WTC11 (cell line): ENCODE measurements at regions not wholly inside any gene's neighbourhood (a gene's known extent, or its start where the extent isn't known, plus 50 kb on each side); places are given as distances from the start of the nearest gene placed in this dataset.

Source experiments
- ATAC-seq: fragments of 200-7000 bp; cut with Tn5 transposase; 2 replicates; pipeline ENCODE4 v1.10.0; 2021; ENCODE audit warnings: mild to moderate bottlenecking, moderate library complexity
- CTCF ChIA-PET: fragments of 300-600 bp; sonication (Branson Sonifier 250); formaldehyde crosslinking; loops from one replicate; lab custom pipeline; 2021; ENCODE audit warnings: antibody characterized with exemption; lab: Charles Lee
- POLR2A ChIA-PET: fragments of 350-600 bp; sonication (Branson Sonifier 250); formaldehyde crosslinking; loops from one replicate; lab custom pipeline; 2021; ENCODE audit warnings: antibody characterized with exemption; lab: Charles Lee
- DNase-seq: peaks from one replicate; pipeline ENCODE4 v3.0.0; 2021; ENCODE audit warnings: low spot score
- H3K27ac Mint-ChIP-seq: 2 replicates; pipeline ENCODE4 v1.8.0; 2021; ENCODE audit warnings: mixed read lengths
- H3K27me3 Mint-ChIP-seq: 2 replicates; pipeline ENCODE4 v1.8.0; 2021; ENCODE audit warnings: low read depth, mild to moderate bottlenecking, moderate library complexity, mixed read lengths
- H3K36me3 Mint-ChIP-seq: 2 replicates; pipeline ENCODE4 v1.8.0; 2021; ENCODE audit warnings: mixed read lengths
- H3K4me1 Mint-ChIP-seq: 2 replicates; pipeline ENCODE4 v1.8.0; 2022; ENCODE audit warnings: mixed read lengths
- H3K4me3 Mint-ChIP-seq: 2 replicates; pipeline ENCODE4 v1.8.0; 2021; ENCODE audit warnings: mild to moderate bottlenecking, moderate library complexity, mixed read lengths
- H3K9me3 Mint-ChIP-seq: 2 replicates; pipeline ENCODE4 v1.8.0; 2021; ENCODE audit warnings: mixed read lengths
- KAT7 ChIP-seq: sonication (generic); formaldehyde crosslinking; IDR thresholded peaks from 2 replicates; pipeline ENCODE4 v1.8.1; 2023; ENCODE audit warnings: missing genetic modification reagents, mild to moderate bottlenecking, borderline replicate concordance
- NR3C1 ChIP-seq: sonication (generic); formaldehyde crosslinking; conservative IDR thresholded peaks from 2 replicates; pipeline ENCODE4 v1.8.1; 2023; ENCODE audit warnings: low read depth, mild to moderate bottlenecking, missing genetic modification reagents
- SOX15 ChIP-seq: fragments of 250-450 bp; sonication (Bioruptor Pico); IDR thresholded peaks from 2 replicates; pipeline ENCODE4 v1.9.0; 2021; ENCODE audit warnings: mild to moderate bottlenecking
- ZBTB21 ChIP-seq: sonication (generic); formaldehyde crosslinking; IDR thresholded peaks from 2 replicates; pipeline ENCODE4 v1.8.1; 2023; ENCODE audit warnings: mild to moderate bottlenecking, missing genetic modification reagents, borderline replicate concordance
- ZNF317 ChIP-seq: sonication (generic); formaldehyde crosslinking; IDR thresholded peaks from 2 replicates; pipeline ENCODE4 v1.8.1; 2023; ENCODE audit warnings: low read depth, mild to moderate bottlenecking, moderate library complexity, missing genetic modification reagents, borderline replicate concordance
- ZNF416 ChIP-seq: fragments of 250-450 bp; sonication (Bioruptor Pico); IDR thresholded peaks from 2 replicates; pipeline ENCODE4 v1.9.0; 2021; ENCODE audit warnings: mild to moderate bottlenecking, inconsistent platforms
- TF ChIP-seq, protein P1 (sequence below): sonication (generic); formaldehyde crosslinking; IDR thresholded peaks from 2 replicates; pipeline ENCODE4 v1.8.1; 2023; ENCODE audit warnings: mild to moderate bottlenecking, missing genetic modification reagents, moderate library complexity
- TF ChIP-seq, protein P2 (sequence below): sonication (generic); formaldehyde crosslinking; IDR thresholded peaks from 2 replicates; pipeline ENCODE4 v1.8.0; 2022; ENCODE audit warnings: mild to moderate bottlenecking, missing genetic modification reagents
- TF ChIP-seq, protein P3 (sequence below): sonication (generic); formaldehyde crosslinking; IDR thresholded peaks from 2 replicates; pipeline ENCODE4 v1.8.0; 2022; ENCODE audit warnings: missing genetic modification reagents
- TF ChIP-seq, protein P4 (sequence below): sonication (generic); formaldehyde crosslinking; IDR thresholded peaks from 2 replicates; pipeline ENCODE4 v1.8.0; 2023; ENCODE audit warnings: missing genetic modification reagents, mild to moderate bottlenecking, borderline replicate concordance

DNA sequence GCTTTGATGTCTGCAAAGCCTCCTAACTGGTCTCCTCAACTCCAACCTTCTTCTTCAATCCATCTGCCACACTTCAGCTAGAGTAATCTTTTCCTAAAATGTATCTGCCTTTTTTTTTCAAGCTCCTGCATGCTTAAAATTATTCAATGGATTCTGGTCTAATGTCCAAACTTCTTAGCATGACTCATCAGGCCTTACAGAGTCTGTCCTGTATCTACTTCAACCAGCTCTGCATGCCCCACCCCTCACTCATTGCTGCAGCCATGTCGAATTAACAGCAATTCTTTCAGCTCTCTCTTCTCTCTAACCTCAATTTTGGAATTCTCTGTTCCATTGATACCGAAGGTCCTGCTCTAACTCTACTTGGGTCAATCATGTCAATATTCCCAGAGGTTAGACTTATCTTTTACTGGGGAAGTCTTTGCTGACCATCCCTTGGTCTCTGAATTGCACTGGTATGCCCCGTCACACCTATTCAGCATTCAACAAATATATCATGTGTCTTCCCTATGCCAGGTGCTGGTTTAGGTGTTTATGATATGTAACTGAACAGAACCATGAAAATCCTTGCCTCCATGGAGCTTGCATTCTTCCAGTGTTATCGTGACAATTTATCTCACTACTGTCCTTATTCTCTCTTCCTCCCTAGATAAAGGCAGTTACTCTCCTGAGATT, 88.5 kb upstream of the NANOGP8 start:
- H3K27ac Mint-ChIP-seq: 0 out of 2 replicates have a peak overlapping the region, but pooled peaks have one; percentile 16
- no peaks in the 10 kb centered on the region for H3K27me3 Mint-ChIP-seq
- TF ChIP-seq, protein P1, sequence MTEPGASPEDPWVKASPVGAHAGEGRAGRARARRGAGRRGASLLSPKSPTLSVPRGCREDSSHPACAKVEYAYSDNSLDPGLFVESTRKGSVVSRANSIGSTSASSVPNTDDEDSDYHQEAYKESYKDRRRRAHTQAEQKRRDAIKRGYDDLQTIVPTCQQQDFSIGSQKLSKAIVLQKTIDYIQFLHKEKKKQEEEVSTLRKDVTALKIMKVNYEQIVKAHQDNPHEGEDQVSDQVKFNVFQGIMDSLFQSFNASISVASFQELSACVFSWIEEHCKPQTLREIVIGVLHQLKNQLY (CRISPR knock-in tag): no peak
- ChIA-PET CTCF (interaction anchor here (1.0 kb wide), 1 partner anchor 271 kb away, joined by 3 read pairs; no protein-coding TSS in a partner anchor), POLR2A (no interaction called here)
- peaks cover 4% of the 10 kb centered on the region for H3K36me3 Mint-ChIP-seq
- peaks cover 6% of the 10 kb centered on the region for H3K9me3 Mint-ChIP-seq
- ATAC-seq (no peak), DNase-seq (no peak)
- H3K4me3 Mint-ChIP-seq: no peak overlapping the region
- H3K4me1 Mint-ChIP-seq: peaks cover 16% of the 10 kb centered on the region

DNA sequence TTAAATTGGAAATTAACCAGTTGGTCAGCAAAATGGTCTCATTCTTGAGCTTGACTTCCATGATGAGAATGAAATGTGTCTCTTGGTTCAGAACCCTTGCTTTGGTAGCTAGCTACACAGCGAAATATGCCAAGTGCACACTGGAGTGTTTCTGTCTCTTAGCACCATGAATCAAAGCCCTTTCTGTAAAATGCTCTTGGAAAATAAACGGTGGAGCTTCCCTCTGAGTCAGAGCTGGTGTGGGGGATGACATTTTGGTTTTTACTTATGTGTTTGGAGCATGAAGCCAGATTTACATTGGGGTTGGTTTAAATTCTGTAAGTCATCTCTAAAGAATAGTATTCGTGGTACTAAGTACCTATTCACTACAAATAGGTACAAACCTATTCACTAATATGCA, 85.1 kb upstream of the NANOGP8 start:
- ATAC-seq: no peak
- H3K9me3 Mint-ChIP-seq: no peaks in the 10 kb centered on the region

DNA sequence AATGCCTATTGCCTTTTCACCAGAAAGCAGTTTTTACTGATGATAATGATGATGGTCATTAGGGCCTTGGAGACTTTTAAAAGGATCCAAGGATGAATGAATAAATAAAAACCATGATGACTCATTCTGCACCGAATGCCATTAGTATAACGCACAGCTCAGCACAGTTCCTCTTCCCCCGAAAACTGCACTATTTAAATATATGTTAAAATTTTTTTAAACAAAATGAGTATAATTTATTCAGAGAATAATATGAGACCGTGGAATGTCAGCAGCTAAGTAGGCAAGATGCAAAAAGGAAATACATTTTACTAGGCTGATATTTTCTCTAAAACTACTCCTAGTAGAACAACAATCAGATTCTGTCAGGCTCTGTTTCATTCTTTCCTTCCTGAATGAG, 83.4 kb upstream of the NANOGP8 start:
- Mint-ChIP-seq H3K27me3 (no peaks in the 10 kb centered on the region), H3K4me3 (no peak overlapping the region), H3K36me3 (no peaks in the 10 kb centered on the region), H3K9me3 (no peaks in the 10 kb centered on the region), H3K27ac (no peak overlapping the region), H3K4me1 (peaks cover 19% of the 10 kb centered on the region)
- no peak for DNase-seq
- TF ChIP-seq ZBTB21 (CRISPR knock-in tag) (no peak), ZNF416 (CRISPR knock-in tag) (no peak), NR3C1 (CRISPR knock-in tag) (no peak), ZNF317 (CRISPR knock-in tag) (no peak)
- TF ChIP-seq, protein P2, sequence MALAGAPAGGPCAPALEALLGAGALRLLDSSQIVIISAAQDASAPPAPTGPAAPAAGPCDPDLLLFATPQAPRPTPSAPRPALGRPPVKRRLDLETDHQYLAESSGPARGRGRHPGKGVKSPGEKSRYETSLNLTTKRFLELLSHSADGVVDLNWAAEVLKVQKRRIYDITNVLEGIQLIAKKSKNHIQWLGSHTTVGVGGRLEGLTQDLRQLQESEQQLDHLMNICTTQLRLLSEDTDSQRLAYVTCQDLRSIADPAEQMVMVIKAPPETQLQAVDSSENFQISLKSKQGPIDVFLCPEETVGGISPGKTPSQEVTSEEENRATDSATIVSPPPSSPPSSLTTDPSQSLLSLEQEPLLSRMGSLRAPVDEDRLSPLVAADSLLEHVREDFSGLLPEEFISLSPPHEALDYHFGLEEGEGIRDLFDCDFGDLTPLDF (CRISPR knock-in tag): no peak
- TF ChIP-seq, protein P3, sequence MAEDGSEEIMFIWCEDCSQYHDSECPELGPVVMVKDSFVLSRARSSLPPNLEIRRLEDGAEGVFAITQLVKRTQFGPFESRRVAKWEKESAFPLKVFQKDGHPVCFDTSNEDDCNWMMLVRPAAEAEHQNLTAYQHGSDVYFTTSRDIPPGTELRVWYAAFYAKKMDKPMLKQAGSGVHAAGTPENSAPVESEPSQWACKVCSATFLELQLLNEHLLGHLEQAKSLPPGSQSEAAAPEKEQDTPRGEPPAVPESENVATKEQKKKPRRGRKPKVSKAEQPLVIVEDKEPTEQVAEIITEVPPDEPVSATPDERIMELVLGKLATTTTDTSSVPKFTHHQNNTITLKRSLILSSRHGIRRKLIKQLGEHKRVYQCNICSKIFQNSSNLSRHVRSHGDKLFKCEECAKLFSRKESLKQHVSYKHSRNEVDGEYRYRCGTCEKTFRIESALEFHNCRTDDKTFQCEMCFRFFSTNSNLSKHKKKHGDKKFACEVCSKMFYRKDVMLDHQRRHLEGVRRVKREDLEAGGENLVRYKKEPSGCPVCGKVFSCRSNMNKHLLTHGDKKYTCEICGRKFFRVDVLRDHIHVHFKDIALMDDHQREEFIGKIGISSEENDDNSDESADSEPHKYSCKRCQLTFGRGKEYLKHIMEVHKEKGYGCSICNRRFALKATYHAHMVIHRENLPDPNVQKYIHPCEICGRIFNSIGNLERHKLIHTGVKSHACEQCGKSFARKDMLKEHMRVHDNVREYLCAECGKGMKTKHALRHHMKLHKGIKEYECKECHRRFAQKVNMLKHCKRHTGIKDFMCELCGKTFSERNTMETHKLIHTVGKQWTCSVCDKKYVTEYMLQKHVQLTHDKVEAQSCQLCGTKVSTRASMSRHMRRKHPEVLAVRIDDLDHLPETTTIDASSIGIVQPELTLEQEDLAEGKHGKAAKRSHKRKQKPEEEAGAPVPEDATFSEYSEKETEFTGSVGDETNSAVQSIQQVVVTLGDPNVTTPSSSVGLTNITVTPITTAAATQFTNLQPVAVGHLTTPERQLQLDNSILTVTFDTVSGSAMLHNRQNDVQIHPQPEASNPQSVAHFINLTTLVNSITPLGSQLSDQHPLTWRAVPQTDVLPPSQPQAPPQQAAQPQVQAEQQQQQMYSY: no peak
- TF ChIP-seq, protein P4, sequence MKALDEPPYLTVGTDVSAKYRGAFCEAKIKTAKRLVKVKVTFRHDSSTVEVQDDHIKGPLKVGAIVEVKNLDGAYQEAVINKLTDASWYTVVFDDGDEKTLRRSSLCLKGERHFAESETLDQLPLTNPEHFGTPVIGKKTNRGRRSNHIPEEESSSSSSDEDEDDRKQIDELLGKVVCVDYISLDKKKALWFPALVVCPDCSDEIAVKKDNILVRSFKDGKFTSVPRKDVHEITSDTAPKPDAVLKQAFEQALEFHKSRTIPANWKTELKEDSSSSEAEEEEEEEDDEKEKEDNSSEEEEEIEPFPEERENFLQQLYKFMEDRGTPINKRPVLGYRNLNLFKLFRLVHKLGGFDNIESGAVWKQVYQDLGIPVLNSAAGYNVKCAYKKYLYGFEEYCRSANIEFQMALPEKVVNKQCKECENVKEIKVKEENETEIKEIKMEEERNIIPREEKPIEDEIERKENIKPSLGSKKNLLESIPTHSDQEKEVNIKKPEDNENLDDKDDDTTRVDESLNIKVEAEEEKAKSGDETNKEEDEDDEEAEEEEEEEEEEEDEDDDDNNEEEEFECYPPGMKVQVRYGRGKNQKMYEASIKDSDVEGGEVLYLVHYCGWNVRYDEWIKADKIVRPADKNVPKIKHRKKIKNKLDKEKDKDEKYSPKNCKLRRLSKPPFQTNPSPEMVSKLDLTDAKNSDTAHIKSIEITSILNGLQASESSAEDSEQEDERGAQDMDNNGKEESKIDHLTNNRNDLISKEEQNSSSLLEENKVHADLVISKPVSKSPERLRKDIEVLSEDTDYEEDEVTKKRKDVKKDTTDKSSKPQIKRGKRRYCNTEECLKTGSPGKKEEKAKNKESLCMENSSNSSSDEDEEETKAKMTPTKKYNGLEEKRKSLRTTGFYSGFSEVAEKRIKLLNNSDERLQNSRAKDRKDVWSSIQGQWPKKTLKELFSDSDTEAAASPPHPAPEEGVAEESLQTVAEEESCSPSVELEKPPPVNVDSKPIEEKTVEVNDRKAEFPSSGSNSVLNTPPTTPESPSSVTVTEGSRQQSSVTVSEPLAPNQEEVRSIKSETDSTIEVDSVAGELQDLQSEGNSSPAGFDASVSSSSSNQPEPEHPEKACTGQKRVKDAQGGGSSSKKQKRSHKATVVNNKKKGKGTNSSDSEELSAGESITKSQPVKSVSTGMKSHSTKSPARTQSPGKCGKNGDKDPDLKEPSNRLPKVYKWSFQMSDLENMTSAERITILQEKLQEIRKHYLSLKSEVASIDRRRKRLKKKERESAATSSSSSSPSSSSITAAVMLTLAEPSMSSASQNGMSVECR (CRISPR knock-in tag): no peak
- ChIA-PET POLR2A (no interaction called here), CTCF (no interaction called here)
- ATAC-seq: no peak

More for the DNA sequence above, 85.1 kb upstream of the NANOGP8 start:
- H3K27ac Mint-ChIP-seq: no peak overlapping the region
- no peak for DNase-seq
- peaks cover 20% of the 10 kb centered on the region for H3K4me1 Mint-ChIP-seq
- ChIA-PET POLR2A (no interaction called here), CTCF (interaction anchor here (0.9 to 1.4 kb wide), 3 partner anchors 26 to 274 kb away, joined by 3 to 4 read pairs (median 3); no protein-coding TSS in a partner anchor)
- H3K4me3 Mint-ChIP-seq: no peak overlapping the region
- no peaks in the 10 kb centered on the region for H3K36me3 Mint-ChIP-seq
- no peaks in the 10 kb centered on the region for H3K27me3 Mint-ChIP-seq
- TF ChIP-seq KAT7: no peak
- no peak for TF ChIP-seq SOX15 (CRISPR knock-in tag)
